K562 (cell line): ENCODE measurements at regions not wholly inside any gene's neighbourhood (a gene's known extent, or its start where the extent isn't known, plus 50 kb on each side); places are given as distances from the start of the nearest gene placed in this dataset.
A peak's percentile ranks its signal among the peaks of the same experiment; 100 is the strongest.

Experiments used
- ATAC-seq: fragments of 200-7000 bp; cut with Tn5 transposase; 3 replicates; pipeline ENCODE4 v1.9.1; 2020; ENCODE audit warnings: moderate library complexity
- BruUV-seq: library from RNA; stranded (reverse); fragments of 400-500 nt; replicated peaks from 2 replicates; lab custom pipeline; 2021; lab: Mats Ljungman, UMichigan
- CTCF ChIA-PET: fragments of 300-600 bp; formaldehyde crosslinking; extraction: SDS; loops from one replicate; lab custom pipeline; 2021; ENCODE audit warnings: low intra/inter-chr PET ratio; lab: Yijun Ruan, JAX
- POLR2A ChIA-PET: fragments of 300-600, 350-650 bp; sonication (Branson Sonifier 250); formaldehyde crosslinking; extraction: SDS; loops from one replicate; lab custom pipeline; 2021; ENCODE audit warnings: antibody characterized with exemption, inconsistent platforms; lab: Yijun Ruan, JAX
- DNase-seq, 4 experiments: peaks; one replicate each; pipeline versions ENCODE4 v3.0.0 to v3.0.0-alpha.2; 2011 to 2018; ENCODE audit warnings: low spot score in 3 of 4, mixed read lengths in 3 of 4; ENCODE audit errors: extremely low read depth in 1 of 4
- FAIRE-seq: peaks from 2 replicates; lab custom pipeline; 2011; peaks lifted over from hg19 to GRCh38; lab: Jason Lieb, UNC
- H2AFZ ChIP-seq: 2 replicates; pipeline ENCODE4 v1.6.0; 2011; ENCODE audit warnings: low read depth, low read length, control low read depth, inconsistent platforms
- H3K27ac ChIP-seq: fragments of 200-600 bp; 3 replicates; pipeline ENCODE4 v1.8.0; 2011; ENCODE audit warnings: low read depth, mild to moderate bottlenecking, control low read depth, inconsistent platforms, low read length, moderate library complexity, mixed read lengths; ENCODE audit errors: extremely low read depth
- H3K27me3 ChIP-seq, 2 experiments: fragments of 300-600 bp in 1 of 2; 2 replicates in 1 of 2; 3 replicates in 1 of 2; pipeline versions ENCODE4 v1.6.0 to v1.8.0; 2011; ENCODE audit warnings: inconsistent platforms in 2 of 2, low read length in 2 of 2, mild to moderate bottlenecking in 1 of 2, mixed read lengths in 1 of 2, moderate library complexity in 1 of 2; ENCODE audit not compliant: control insufficient read depth in 2 of 2, insufficient read depth in 2 of 2
- H3K36me3 ChIP-seq: fragments of 300-600 bp; 3 replicates; pipeline ENCODE4 v1.8.0; 2011; ENCODE audit warnings: mild to moderate bottlenecking, low read length, inconsistent platforms; ENCODE audit not compliant: control insufficient read depth, insufficient read depth
- H3K4me1 ChIP-seq, 2 experiments: fragments of 200-600 bp in 1 of 2; replicated peaks in 1 of 2; 2 replicates in 1 of 2; 3 replicates in 1 of 2; pipeline versions ENCODE4 v1.5.1 to v1.8.0; 2011; ENCODE audit warnings: inconsistent platforms in 2 of 2, low read length in 2 of 2, mild to moderate bottlenecking in 1 of 2, mixed read lengths in 1 of 2, moderate library complexity in 1 of 2; ENCODE audit not compliant: control insufficient read depth in 2 of 2, insufficient read depth in 2 of 2
- H3K4me2 ChIP-seq: 2 replicates; pipeline ENCODE4 v1.6.1; 2011; ENCODE audit warnings: low read length, control low read depth, inconsistent platforms, mixed read lengths; ENCODE audit not compliant: insufficient read depth
- H3K4me3 ChIP-seq: fragments of 200-600 bp; sonication (generic), shearing (Covaris generic); 2 replicates; pipeline ENCODE4 v1.5.1; 2016; ENCODE audit warnings: control low read depth, inconsistent platforms
- H3K79me2 ChIP-seq: fragments of 200-600 bp; 3 replicates; pipeline ENCODE4 v1.8.0; 2011; ENCODE audit warnings: low read length, inconsistent platforms; ENCODE audit not compliant: control insufficient read depth, insufficient read depth
- H3K9ac ChIP-seq, 2 experiments: 2 replicates each; pipeline versions ENCODE4 v1.6.0 to v1.6.1; 2011; ENCODE audit warnings: low read depth in 2 of 2, low read length in 2 of 2, control low read depth in 1 of 2, inconsistent platforms in 1 of 2, mild to moderate bottlenecking in 1 of 2, mixed read lengths in 1 of 2; ENCODE audit not compliant: insufficient read depth in 1 of 2
- H3K9me1 ChIP-seq: one replicate; pipeline ENCODE4 v1.6.0; 2011; ENCODE audit warnings: inconsistent platforms, mild to moderate bottlenecking, low read length, moderate library complexity; ENCODE audit not compliant: control insufficient read depth, insufficient read depth
- H3K9me3 ChIP-seq: replicated peaks from 2 replicates; pipeline ENCODE4 v1.5.1; 2011; ENCODE audit warnings: low read depth, low read length, inconsistent platforms; ENCODE audit not compliant: control insufficient read depth, insufficient read depth
- H4K20me1 ChIP-seq: replicated peaks from 2 replicates; pipeline ENCODE4 v1.6.1; 2011; ENCODE audit warnings: low read length, inconsistent platforms, mixed read lengths; ENCODE audit not compliant: control insufficient read depth, insufficient read depth
- ZKSCAN8 ChIP-seq: fragments of 200-800 bp; sonication (Bioruptor generic); IDR thresholded peaks from 2 replicates; pipeline ENCODE4 v1.6.1; 2016; ENCODE audit warnings: missing genetic modification characterization, missing compliant biosample characterization
- ZNF217 ChIP-seq: sonication (generic); formaldehyde crosslinking; IDR thresholded peaks from 2 replicates; pipeline ENCODE4 v1.8.0; 2022; ENCODE audit warnings: mild to moderate bottlenecking, missing genetic modification reagents
- WGBS: fragments of 100-300 bp; shearing (Covaris generic); methylation state at CpG from one replicate; pipeline ENCODE4 v1.1.6; 2016; ENCODE audit warnings: low coverage, mixed read lengths; ENCODE audit not compliant: insufficient coverage; ENCODE audit errors: missing lambda C conversion rate; 5-methylcytosine and 5-hydroxymethylcytosine counted together
- in situ Hi-C: fragments of 300-500 bp; cut with MboI; formaldehyde crosslinking; loops from 4 replicates; pipeline ENCODE4 v1.15.0; 2018; ENCODE audit warnings: inconsistent platforms, mixed read lengths
- intact Hi-C: fragments of 100-400 bp; cut with micrococcal nuclease; formaldehyde crosslinking; loops from 2 replicates; pipeline ENCODE4 v1.14.2; 2022
- TF ChIP-seq, protein P1 (sequence below), 2 experiments: fragments of 450-650 bp in 1 of 2; sonication (generic) in 1 of 2; formaldehyde crosslinking in 1 of 2; IDR thresholded peaks; 2 replicates each; pipeline versions ENCODE4 v1.7.1 to v1.9.0; 2016 to 2022; ENCODE audit warnings: inconsistent platforms in 1 of 2, mild to moderate bottlenecking in 1 of 2, missing genetic modification reagents in 1 of 2
- TF ChIP-seq, protein P2 (sequence below), 3 experiments: fragments of 200-800 bp in 1 of 3; fragments of 250-450 bp in 1 of 3; fragments of 450-650 bp in 1 of 3; sonication (Bioruptor Pico) in 1 of 3; sonication (Bioruptor generic) in 1 of 3; formaldehyde crosslinking in 1 of 3; IDR thresholded peaks; 2 replicates each; pipeline versions ENCODE4 v1.6.1 to v1.8.0; 2016 to 2022; ENCODE audit warnings: mild to moderate bottlenecking in 2 of 3, missing genetic modification characterization in 2 of 3, missing compliant biosample characterization in 1 of 3, moderate library complexity in 1 of 3

DNA sequence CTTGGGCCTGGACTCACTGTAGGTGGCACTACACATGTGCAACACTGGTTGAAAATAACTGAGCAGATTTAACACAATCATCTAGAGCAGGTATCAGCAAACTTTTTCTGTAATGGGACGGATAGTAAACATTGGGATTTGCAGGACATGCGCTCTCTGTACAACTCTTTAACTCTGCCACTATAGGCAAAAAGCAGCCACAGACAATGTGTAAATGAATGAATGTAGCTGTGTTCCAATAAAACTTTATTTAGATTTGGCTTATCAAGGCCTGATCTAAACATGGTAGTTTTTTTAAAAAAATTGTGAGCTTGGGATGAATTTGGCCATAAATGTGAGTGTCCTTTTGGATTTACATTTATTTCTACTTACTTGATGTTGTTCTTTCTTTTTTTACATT lies 407.3 kb downstream of the FAT4 start:
- Histone ChIP-seq H2AFZ (no peak overlapping the region), H3K4me1 (no peaks in the 10 kb centered on the region), H3K4me2 (no peak overlapping the region), H3K9me3 (no peaks in the 10 kb centered on the region), H3K4me3 (no peak overlapping the region), H3K27ac (no peak overlapping the region), H3K9me1 (no peaks in the 10 kb centered on the region), H3K36me3 (no peaks in the 10 kb centered on the region), H3K79me2 (no peaks in the 10 kb centered on the region), H4K20me1 (no peaks in the 10 kb centered on the region), H3K9ac (no peak overlapping the region), H3K27me3 (no peaks in the 10 kb centered on the region)
- WGBS, result 0% methylated on average over 2 of the region's 2 CpGs
- in situ Hi-C loops, result no loop called here
- TF ChIP-seq, protein P1, sequence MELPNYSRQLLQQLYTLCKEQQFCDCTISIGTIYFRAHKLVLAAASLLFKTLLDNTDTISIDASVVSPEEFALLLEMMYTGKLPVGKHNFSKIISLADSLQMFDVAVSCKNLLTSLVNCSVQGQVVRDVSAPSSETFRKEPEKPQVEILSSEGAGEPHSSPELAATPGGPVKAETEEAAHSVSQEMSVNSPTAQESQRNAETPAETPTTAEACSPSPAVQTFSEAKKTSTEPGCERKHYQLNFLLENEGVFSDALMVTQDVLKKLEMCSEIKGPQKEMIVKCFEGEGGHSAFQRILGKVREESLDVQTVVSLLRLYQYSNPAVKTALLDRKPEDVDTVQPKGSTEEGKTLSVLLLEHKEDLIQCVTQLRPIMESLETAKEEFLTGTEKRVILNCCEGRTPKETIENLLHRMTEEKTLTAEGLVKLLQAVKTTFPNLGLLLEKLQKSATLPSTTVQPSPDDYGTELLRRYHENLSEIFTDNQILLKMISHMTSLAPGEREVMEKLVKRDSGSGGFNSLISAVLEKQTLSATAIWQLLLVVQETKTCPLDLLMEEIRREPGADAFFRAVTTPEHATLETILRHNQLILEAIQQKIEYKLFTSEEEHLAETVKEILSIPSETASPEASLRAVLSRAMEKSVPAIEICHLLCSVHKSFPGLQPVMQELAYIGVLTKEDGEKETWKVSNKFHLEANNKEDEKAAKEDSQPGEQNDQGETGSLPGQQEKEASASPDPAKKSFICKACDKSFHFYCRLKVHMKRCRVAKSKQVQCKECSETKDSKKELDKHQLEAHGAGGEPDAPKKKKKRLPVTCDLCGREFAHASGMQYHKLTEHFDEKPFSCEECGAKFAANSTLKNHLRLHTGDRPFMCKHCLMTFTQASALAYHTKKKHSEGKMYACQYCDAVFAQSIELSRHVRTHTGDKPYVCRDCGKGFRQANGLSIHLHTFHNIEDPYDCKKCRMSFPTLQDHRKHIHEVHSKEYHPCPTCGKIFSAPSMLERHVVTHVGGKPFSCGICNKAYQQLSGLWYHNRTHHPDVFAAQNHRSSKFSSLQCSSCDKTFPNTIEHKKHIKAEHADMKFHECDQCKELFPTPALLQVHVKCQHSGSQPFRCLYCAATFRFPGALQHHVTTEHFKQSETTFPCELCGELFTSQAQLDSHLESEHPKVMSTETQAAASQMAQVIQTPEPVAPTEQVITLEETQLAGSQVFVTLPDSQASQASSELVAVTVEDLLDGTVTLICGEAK (IDR thresholded peaks at IDR 0.05), result peak; percentile 87
- TF ChIP-seq, protein P1 (CRISPR knock-in tag; IDR thresholded peaks at IDR 0.05), result no peak
- TF ChIP-seq ZNF217 (CRISPR knock-in tag) (no peak), ZKSCAN8 (no peak)
- TF ChIP-seq, protein P2, sequence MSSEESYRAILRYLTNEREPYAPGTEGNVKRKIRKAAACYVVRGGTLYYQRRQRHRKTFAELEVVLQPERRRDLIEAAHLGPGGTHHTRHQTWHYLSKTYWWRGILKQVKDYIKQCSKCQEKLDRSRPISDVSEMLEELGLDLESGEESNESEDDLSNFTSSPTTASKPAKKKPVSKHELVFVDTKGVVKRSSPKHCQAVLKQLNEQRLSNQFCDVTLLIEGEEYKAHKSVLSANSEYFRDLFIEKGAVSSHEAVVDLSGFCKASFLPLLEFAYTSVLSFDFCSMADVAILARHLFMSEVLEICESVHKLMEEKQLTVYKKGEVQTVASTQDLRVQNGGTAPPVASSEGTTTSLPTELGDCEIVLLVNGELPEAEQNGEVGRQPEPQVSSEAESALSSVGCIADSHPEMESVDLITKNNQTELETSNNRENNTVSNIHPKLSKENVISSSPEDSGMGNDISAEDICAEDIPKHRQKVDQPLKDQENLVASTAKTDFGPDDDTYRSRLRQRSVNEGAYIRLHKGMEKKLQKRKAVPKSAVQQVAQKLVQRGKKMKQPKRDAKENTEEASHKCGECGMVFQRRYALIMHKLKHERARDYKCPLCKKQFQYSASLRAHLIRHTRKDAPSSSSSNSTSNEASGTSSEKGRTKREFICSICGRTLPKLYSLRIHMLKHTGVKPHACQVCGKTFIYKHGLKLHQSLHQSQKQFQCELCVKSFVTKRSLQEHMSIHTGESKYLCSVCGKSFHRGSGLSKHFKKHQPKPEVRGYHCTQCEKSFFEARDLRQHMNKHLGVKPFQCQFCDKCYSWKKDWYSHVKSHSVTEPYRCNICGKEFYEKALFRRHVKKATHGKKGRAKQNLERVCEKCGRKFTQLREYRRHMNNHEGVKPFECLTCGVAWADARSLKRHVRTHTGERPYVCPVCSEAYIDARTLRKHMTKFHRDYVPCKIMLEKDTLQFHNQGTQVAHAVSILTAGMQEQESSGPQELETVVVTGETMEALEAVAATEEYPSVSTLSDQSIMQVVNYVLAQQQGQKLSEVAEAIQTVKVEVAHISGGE (CRISPR knock-in tag; IDR thresholded peaks at IDR 0.05), result no peak
- ChIA-PET CTCF (no interaction called here), POLR2A (no interaction called here)
- no peak for ATAC-seq
- intact Hi-C loops, result no loop called here
- no peak for FAIRE-seq
- no peak for DNase-seq
- BruUV-seq, result no TSS peak
